Putamen (tissue), 1 donor: ENCODE measurements at regions not wholly inside any gene's neighbourhood (a gene's known extent, or its start where the extent isn't known, plus 50 kb on each side); places are given as distances from the start of the nearest gene placed in this dataset.
A peak's percentile ranks its signal among the peaks of the same experiment; 100 is the strongest.

Source experiments
- DNase-seq: peaks from one replicate; pipeline ENCODE4 v3.0.0-alpha.2; 2016; ENCODE audit warnings: low spot score

DNA sequence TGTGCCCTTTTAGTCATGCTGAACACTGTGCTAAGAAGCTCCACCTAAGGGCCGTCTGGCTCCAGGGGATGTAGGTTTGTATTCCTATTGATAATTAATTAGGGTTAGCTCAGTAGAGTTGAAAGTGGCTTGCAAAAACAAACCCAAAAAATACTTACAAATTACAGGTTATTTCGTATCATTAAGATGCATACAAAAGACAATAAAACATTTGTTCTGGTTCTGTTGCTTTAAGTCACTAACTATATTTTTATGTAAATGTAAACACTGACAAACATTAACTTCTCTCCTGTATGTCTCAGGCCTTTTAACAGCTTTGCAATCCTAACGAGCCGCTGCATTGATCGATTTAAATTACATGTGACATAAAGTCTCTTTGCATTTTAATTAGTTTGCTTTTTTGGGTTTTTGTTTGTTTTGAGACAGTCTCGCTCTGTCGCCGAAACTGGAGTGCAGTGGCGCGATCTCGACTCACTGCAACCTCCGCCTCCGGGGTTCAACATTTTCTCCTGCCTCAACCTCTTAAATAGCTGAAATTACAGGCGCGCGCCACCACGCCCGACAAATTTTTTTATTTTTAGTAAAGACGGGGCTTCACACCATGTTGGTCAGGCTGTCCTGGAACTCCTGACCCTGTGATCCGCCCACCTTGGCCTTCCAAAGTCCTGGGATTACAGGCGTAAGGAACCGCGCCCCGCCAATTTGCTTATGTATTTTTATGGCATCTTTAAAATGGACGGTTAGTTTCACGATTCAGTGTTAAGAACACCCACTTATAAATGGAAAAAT lies 110.9 kb downstream of the HFE start:
- DNase-seq: no peak

DNA sequence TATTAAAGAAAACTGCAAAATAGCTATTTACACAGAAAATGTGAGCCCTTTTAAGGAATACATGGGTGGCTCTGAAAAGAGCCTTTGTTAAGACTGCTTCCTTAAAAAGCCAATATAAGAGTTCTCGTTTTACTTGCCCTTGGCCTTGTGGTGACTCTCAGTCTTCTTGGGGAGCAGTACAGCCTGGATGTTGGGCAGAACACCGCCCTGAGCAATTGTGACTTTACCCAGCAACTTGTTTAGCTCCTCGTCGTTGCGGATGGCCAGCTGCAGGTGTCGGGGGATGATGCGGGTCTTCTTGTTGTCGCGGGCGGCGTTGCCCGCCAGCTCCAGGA lies 111.5 kb downstream of the HFE start:
- no peak for DNase-seq

DNA sequence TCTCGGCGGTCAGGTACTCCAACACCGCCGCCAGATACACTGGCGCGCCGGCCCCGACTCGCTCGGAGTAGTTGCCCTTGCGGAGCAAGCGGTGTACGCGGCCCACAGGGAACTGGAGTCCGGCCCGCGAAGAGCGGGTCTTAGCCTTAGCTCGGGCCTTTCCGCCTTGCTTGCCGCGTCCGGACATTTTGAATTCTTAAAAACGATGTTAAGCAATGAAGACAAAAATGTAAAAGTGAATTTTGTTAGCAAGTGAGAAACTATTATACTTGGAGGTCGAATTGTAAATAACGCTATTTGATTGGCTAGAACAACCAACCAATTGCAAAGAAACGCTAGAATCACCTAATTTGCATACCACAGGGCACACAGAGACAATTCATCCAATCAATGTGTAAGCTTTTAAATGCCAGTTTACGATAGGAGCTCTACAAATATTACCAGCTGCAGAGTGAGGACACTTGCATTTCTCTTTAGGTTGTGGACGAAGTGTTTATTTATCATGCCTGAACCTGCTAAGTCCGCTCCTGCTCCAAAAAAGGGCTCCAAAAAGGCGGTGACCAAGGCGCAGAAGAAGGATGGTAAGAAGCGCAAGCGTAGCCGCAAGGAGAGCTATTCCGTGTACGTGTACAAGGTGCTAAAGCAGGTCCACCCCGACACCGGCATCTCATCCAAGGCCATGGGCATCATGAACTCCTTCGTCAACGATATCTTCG lies 112.0 kb downstream of the HFE start:
- DNase-seq: peak; percentile 93

DNA sequence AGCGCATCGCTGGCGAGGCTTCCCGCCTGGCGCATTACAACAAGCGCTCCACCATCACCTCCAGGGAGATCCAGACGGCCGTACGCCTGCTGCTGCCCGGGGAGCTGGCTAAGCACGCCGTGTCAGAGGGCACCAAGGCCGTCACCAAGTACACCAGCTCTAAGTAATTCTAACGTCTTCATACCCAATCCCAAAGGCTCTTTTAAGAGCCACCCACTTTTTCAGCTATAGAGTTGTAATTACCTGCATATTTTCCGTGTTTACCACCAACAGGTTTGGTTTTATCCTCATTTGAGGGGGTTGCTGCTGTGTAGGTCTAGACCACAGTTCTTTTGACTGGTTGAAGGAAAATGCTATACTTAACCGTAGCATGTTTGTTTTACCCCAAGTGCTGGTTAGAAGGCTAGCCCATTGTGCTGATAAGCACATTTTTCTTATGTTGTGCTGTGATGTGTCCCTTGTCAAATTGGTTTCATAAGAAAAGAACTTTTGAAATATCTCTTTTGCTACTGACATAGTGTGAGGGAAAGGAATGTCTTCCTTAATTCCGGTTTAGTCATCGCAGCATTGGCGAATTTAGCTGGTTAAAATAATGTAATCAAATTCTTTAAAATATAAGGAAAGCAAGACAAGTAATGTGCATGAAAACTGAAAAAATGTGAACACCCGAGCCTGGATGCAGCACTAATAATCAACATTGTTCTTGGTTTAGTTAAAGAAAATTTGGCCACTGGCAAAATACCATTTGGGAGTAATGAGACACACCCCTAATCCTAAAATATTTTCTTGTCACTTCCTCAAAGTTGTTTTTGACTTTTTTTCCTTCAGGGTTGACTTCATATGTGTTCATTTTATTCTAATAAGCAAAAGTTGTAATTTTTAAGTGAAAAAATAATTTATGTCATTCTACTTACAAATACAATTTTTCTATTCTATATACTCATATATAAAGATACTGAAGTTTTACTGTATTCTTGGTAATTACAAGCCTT lies 112.8 kb downstream of the HFE start:
- DNase-seq: no peak

DNA sequence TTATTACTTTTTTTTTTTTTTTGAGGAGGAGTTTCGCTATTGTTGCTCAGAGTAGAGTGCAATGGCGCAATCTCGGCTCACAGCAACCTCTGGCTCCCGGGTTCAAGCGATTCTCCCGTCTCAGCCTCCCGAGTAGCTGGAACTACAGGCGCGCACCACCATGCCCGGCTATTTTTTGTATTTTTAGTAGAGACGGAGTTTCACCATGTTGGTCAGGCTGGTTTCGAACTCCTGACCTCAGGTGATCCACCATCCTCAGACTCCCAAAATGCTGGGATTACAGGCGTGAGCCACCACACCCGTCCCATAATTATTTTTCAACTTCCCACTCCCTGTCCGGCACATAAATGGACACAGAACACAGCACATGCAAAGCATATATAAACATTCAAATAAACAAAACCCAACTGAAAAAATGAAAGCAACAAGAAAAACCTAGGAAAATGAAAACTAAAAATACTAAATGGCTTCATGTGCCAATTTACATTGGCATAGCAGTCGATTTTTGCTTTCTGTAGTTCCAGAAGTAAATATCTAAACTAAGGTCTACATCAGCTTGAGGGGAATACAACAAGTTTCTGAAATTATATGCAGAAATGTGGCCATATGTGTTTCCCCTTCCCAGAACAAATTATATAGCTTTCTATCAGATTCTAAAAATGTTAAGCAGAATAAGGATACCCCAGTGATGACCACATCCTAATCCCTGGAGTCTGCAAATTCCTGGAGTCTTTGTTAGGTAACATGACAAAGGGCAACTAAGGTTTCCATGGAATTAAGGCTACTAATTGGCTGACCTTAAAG lies 113.9 kb downstream of the HFE start:
- no peak for DNase-seq

DNA sequence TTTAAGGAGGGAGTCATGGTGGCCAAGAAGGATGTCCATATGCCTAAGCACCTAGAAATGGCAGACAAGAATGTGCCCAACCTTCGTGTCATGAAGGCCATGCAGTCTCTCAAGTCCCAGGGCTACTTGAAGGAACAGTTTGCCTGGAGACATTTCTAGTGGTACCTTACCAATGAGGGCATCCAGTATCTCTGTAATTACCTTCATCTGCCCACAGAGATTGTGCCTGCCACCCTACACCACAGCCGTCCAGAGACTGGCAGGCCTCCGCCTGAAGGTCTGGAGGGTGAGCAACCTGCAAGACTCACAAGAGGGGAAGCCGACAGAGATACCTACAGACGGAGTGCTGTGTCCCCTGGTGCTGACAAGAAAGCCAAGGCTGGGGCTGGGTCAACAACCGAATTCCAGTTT lies 115.0 kb downstream of the HFE start:
- DNase-seq: no peak

DNA sequence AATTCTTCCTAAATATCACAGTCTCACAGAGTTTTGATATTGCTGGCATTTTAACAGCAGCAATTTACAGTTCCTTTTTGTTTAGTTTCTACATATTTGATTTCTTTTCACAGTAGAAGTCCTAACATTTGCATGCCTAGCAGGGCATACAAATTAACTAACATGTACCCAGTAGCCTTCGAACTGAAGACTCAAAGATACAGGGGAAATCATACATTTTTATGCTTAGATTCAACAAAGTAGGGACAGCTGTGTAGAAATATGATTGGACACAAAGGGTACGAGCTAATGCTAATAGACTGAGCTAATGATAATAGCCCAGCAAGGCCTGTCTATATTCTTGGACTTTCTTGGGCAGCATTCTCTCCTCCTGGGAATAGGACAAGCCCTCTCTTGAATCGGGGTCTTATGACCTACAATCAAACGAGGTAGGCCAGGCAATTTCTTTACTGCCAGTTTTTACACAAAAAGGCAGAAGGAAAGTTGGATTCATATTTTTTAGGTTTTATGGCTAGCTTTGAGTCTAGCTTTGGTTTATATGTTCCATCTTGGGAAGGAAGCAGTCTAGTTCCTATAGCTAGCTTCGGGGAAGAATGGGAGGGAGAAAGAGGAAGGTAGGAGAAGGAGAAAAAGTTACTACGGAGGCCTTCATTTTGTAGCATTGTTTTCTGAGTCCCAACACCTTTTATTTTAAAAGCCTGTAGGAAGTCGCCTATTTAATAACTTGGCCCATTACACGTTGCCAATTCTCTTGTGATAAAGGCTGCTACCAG lies 115.8 kb downstream of the HFE start:
- DNase-seq: no peak

DNA sequence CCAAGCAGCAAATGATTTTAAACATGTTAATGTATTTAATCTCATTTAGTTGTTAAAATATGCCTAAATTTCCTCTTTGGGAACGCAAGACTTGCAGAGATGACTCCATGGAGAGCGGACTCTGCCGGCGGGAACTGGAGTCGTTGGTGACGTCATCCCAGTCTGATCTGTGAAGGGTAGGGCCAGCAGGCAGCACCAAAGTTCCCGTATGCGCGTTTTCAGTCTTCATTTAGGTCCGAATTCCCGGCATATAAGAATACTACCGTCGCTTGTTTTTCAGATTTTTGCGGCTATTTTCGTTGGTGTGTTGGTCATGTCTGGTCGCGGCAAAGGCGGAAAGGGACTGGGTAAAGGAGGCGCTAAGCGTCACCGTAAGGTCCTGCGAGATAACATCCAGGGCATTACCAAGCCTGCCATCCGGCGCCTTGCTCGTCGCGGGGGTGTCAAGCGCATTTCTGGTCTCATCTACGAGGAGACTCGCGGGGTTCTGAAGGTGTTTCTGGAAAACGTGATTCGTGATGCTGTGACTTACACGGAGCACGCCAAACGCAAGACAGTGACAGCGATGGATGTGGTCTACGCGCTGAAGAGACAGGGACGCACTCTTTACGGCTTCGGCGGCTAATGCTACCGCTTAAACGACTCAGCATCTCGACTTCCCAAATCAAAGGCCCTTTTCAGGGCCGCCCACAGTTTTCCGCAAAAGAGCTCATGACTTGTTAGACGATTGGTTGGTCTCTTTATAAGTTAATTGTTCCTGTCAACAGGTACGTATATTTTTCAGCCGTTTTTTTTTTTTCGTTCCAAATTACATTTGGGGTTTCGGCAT lies 117.3 kb downstream of the HFE start:
- DNase-seq: peak; percentile 98

DNA sequence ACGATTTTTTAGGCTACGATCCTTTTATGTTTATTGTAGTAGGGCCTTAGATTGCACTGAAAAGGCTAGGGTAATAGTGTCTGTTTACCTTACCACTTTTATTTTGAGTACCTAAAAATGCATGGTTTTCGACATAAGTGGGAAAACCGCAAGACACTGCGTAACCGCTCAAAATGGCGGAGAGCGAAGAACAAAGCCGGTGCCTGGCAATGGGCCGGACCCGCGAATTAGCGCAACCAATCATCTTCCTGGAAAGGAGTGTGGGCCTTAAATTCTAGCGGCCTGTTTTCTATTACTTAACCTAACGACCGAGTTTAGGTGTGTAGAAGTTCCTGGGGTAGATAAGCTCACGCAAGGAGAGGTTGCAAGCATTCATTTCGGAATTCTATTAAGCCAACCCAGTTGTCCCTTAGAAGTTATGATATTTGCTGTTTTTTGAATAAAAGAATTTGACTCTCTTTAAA lies 118.0 kb downstream of the HFE start:
- DNase-seq: peak; percentile 82

DNA sequence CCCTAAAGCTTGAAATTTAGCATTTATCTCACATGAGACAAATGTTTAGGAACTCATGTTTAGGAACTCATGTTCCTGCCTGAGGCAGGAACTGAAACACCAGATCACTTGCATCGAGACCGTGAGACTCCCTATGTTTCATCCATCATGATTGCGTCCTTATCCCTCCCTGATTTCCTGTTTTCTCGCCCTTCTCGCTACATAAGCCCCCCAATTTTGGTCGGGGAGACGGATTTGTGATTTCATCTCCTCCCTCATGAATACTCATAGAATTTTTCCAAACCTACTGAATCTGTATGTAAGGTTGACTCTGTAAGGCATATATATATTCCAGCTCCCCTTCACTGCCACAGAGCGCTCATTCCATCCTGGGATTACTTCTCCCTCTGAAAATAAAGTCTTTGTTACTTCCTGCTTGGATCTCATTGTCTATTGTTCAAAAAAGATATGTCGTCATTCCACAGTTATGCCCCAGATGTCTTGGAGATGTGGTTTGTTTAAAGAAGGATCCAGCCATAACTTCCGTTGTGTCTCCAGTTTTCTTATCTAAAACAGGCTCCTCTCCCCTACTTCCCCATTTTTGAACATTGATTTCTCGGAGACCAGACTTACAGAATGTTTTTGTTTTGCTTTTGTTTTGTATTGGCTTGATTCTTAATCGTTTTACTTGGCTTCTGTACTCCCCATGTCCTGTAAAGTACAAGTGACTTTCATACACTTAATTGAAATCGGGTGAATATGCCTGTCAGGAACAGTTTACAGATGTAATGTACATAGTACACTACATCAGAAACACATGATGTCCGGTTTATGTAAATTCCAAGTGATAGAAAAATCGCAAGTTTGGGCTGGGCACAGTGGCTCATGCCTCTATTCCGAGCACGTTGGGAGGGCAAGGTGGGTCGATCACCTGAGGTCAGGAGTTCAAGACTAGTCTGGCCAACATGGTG lies 118.7 kb downstream of the HFE start:
- no peak for DNase-seq

DNA sequence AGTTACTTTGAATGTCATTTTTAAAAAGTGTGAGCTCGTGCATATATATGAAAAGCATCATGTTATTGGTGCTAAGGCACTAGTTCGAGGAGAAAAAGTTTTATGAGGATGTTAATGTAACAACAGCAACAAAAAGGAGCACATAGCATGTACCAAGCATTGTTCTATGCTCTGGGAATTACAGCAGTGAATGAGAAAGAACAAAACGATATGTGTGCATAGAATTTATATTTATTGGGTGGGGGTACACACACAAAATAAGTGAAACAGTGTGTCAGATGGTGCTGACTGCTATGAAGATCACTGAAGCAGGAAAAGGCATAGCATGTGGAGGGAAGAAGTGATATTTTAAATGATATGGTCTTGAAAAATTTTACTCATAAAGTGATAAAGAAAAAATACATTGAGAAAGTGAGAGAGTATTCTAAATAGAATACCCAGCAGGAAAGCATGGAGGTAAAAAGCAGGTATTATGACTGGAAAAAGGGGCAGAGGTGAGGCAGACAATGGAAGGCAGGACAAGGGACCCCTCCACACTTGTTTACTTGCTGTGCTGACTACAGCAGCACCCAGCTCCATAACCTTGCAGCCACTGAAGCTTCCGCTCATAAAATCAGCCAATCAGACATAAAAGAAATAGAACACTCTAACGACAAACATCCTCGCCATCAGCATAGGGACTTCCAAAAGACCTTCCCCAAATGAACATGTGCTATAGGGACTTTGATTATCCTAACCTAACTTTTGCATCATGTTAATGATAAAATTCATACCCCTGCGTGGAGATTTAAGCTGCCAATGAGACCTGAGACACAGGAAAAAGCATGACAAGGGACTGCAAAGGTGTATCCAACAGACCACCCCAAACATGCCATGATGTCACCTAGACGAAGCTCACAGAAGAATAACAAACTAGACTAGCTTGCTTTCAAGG lies 119.9 kb downstream of the HFE start:
- DNase-seq: no peak

DNA sequence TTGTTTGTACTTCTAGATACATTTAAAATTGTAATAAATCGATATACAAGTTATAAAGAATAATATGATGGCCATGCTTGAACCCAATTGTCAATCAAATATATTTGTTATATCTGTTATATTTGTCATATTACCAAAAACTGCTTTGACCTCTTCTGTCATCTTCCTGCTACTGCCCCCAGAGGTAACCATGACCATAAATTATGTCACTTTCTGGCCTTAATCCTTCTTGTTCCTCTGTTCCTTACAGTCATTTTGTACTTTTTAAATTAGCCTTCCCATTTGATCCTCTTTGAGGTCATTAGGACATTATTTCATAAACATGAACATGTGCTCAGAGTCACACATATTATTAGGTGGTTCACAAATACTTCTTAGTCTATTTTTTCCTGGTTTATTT lies 124.7 kb downstream of the HFE start:
- no peak for DNase-seq

DNA sequence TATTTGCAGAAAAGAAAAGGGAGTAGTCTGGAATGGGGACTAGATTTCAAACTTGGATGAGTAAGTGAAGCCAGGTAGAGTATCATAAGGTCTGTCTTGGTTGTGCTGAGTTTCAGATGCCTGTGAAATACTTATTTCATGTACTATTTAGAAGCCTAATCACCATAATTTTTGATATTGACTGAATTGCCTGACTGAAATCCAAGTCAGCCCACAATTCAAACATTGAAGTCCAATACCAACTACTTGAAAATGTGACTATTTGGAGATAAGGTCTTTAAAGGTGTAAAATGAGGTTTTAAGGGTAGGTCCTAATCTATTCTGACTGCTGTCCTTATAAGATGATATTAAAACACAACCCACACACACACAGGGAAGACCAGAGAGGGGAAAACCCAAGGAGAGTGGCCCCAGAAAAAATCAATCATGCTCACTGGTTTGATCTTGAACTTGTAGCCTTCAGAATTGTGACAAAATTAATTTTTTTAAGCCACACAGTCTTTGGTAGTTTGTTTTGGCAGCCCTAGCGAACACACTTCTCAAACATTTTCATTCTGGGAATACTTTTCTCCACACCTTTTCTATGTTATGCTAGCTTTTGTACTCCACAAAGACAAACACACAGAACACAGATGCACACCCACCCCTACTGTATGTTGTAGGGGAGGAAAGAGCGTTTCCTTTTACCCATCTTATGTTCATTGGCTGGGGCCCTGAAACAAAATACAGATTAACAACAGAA lies 126.3 kb downstream of the HFE start:
- DNase-seq: no peak

DNA sequence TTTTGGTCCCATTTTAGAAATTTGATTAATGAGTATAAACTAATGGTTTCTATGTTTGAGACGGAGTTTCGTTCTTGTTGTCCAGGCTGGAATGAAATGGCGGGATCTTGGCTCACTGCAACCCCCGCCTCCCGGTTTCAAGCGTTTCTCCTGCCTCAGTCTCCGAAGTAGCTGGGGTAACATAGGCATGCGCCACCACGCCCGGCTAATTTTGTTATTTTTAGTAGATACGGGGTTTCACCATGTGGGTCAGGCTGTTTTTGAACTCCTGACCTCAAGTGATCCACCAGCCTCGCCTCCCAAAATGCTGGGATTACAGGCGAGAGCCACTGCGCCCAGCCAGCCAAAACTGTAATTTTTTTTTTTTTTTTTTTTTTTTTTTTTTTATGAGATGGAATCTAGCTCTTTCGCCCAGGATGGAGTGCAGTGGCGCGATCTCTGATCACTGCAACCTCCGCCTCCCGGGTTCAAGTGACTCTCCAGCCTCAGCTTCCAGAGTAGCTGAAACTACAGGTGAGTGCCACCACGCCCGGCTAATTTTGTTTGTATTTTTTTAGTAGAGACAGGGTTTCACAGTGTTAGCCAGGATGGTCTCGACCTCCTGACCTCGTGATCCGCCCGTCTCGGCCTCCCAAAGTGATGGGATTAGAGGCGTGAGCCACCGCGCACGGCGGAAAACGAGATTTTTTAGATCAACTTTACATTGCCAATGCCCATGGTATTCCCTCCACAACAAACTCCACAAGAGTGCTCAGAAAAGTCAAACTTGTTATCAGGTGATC lies 127.8 kb downstream of the HFE start:
- DNase-seq: no peak

DNA sequence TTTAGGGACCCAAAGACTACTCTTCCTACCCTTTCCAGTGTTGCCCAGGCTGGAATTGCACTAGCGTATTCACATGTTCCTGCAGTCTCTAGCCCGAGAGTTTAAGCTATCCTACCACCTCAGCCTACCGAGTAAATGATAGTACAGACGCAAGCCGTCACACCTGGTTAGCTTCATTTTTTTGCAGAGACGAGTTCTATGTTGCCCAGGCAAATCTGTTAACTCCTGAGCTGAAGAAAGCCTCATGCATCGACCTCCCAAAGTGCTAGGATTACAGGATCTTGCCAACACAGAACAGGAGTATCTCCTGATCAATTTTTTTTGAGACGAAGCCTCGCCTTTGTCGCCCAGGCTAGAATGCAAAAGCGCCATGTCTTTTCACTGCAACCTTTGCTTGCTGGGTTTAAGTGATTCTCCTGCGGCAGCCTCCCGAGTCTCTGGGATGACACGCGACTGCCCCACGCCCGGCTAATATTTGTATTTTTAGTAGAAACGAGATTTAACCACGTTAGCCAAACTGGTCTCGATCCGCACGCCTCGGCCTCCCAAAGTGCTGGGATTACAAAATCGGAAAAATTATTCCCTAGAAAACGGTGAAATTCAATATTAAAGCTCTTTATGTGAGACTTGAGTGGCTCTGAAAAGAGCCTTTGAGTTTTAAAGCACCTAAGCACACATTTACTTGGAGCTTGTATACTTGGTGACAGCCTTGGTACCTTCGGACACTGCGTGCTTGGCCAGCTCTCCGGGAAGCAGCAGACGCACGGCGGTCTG lies 128.5 kb downstream of the HFE start:
- DNase-seq: no peak
